ENCODE measurements at regions not wholly inside any gene's neighbourhood (a gene's known extent, or its start where the extent isn't known, plus 50 kb on each side); places are given as distances from the start of the nearest gene placed in this dataset.
A peak's percentile ranks its signal among the peaks of the same experiment; 100 is the strongest.

GRCh38 chr22:48091656-48092223 is 1329.3 kb downstream of the TBC1D22A start:
- no peaks in the 10 kb centered on the region for H3K36me3 ChIP-seq
- peaks cover 0 to 24% (median 13%) of the 10 kb centered on the region in 4 donors for H3K4me1 ChIP-seq
- no peak overlapping the region for H3K4me3 ChIP-seq
- 83 to 88% methylated on average over 10 of the region's 10 CpGs for WGBS, 2 donors
- no peak overlapping the region for H3K27ac ChIP-seq
- TF ChIP-seq POLR2A (IDR thresholded peaks at IDR 0.05) (no peak), EP300 (IDR thresholded peaks at IDR 0.05) (no peak), CTCF (IDR thresholded peaks at IDR 0.05) (no peak)
- H3K27me3 ChIP-seq: no peaks in the 10 kb centered on the region
- H3K9me3 ChIP-seq: no peaks in the 10 kb centered on the region
- no peak for DNase-seq (ENCODE audit: low spot score in 2 of 2)

- Histone ChIP-seq H3K27me3 (no peaks in the 10 kb centered on the region), H3K4me1 (peaks cover 0 to 24% (median 13%) of the 10 kb centered on the region in 4 donors), H3K27ac (no peak overlapping the region), H3K4me3 (no peak overlapping the region), H3K36me3 (no peaks in the 10 kb centered on the region), H3K9me3 (no peaks in the 10 kb centered on the region)
- no peak for TF ChIP-seq CTCF (IDR thresholded peaks at IDR 0.05)
- no peak for TF ChIP-seq EP300 (IDR thresholded peaks at IDR 0.05)
- TF ChIP-seq POLR2A (IDR thresholded peaks at IDR 0.05): no peak
- 88% methylated on average over 11 of the region's 11 CpGs for whole genome bisulfite sequencing, 2 donors
- no peak for DNase-seq (ENCODE audit: low spot score in 2 of 2)
Observed at GRCh38 chr22:48091060-48091650, 1328.7 kb downstream of the TBC1D22A start.

GRCh38 chr22:48090332-48090672 is 1327.9 kb downstream of the TBC1D22A start:
- peak overlapping the region in 1 of 4 donors; percentile 72 for H3K27ac ChIP-seq

GRCh38 chr22:48089601-48090331 is 1327.3 kb downstream of the TBC1D22A start:
- WGBS, 2 donors: 29 to 33% methylated on average over 14 to 19 of the region's 19 CpGs
- H3K27me3 ChIP-seq: no peaks in the 10 kb centered on the region
- no peaks in the 10 kb centered on the region for H3K36me3 ChIP-seq
- peaks cover 0 to 24% (median 13%) of the 10 kb centered on the region in 4 donors for H3K4me1 ChIP-seq
- peak overlapping the region in 1 of 4 donors; percentile 7 for H3K4me3 ChIP-seq
- H3K27ac ChIP-seq: peak overlapping the region in 2 of 4 donors; percentile 18 to 72
- no peak for TF ChIP-seq POLR2A (IDR thresholded peaks at IDR 0.05)
- TF ChIP-seq CTCF (IDR thresholded peaks at IDR 0.05): no peak
- TF ChIP-seq EP300 (IDR thresholded peaks at IDR 0.05): peak in 1 of 2 donors; percentile 58
- peak; percentile 53 to 59 for DNase-seq (ENCODE audit: low spot score in 2 of 2)
- H3K9me3 ChIP-seq: no peaks in the 10 kb centered on the region

More at GRCh38 chr22:48090332-48090672, 1327.9 kb downstream of the TBC1D22A start:
- TF ChIP-seq EP300 (IDR thresholded peaks at IDR 0.05): no peak
- TF ChIP-seq CTCF (IDR thresholded peaks at IDR 0.05): no peak
- no peak for TF ChIP-seq POLR2A (IDR thresholded peaks at IDR 0.05)
- Histone ChIP-seq H3K27me3 (no peaks in the 10 kb centered on the region), H3K4me1 (peaks cover 0 to 24% (median 13%) of the 10 kb centered on the region in 4 donors), H3K4me3 (peak overlapping the region in 1 of 4 donors; percentile 7), H3K36me3 (no peaks in the 10 kb centered on the region), H3K9me3 (no peaks in the 10 kb centered on the region)
- DNase-seq (ENCODE audit: low spot score in 2 of 2): no peak
- WGBS, 2 donors: 9 to 22% methylated on average over 7 of the region's 7 CpGs

Data from tibial nerve (tissue), 4 donors.